ENCODE measurements at regions not wholly inside any gene's neighbourhood (a gene's known extent, or its start where the extent isn't known, plus 50 kb on each side); places are given as distances from the start of the nearest gene placed in this dataset.

- Histone ChIP-seq H3K27ac (no peak overlapping the region), H3K9me3 (no peaks in the 10 kb centered on the region), H3K36me3 (no peaks in the 10 kb centered on the region), H3K4me1 (peaks cover 0 to 26% (median 10%) of the 10 kb centered on the region in 4 donors), H3K4me3 (no peak overlapping the region), H3K27me3 (no peaks in the 10 kb centered on the region)
- TF ChIP-seq, protein P1, sequence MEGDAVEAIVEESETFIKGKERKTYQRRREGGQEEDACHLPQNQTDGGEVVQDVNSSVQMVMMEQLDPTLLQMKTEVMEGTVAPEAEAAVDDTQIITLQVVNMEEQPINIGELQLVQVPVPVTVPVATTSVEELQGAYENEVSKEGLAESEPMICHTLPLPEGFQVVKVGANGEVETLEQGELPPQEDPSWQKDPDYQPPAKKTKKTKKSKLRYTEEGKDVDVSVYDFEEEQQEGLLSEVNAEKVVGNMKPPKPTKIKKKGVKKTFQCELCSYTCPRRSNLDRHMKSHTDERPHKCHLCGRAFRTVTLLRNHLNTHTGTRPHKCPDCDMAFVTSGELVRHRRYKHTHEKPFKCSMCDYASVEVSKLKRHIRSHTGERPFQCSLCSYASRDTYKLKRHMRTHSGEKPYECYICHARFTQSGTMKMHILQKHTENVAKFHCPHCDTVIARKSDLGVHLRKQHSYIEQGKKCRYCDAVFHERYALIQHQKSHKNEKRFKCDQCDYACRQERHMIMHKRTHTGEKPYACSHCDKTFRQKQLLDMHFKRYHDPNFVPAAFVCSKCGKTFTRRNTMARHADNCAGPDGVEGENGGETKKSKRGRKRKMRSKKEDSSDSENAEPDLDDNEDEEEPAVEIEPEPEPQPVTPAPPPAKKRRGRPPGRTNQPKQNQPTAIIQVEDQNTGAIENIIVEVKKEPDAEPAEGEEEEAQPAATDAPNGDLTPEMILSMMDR (IDR thresholded peaks at IDR 0.05), result no peak
- no peak for TF ChIP-seq EP300 (IDR thresholded peaks at IDR 0.05)
- TF ChIP-seq POLR2AphosphoS5 (IDR thresholded peaks at IDR 0.05), result no peak
- TF ChIP-seq POLR2A (IDR thresholded peaks at IDR 0.05), result no peak
- no peak for DNase-seq
- intact Hi-C loops (cut with DNase I; ENCODE audit: low total_unique reads), result no loop called here
Measured at GRCh38 chr7:91348711-91349110, 84.5 kb downstream of the FZD1 start.

GRCh38 chr7:91351374-91351773 lies 87.1 kb downstream of the FZD1 start:
- intact Hi-C loops (cut with DNase I; ENCODE audit: low total_unique reads), result no loop called here
- Histone ChIP-seq H3K27me3 (no peaks in the 10 kb centered on the region), H3K4me1 (peaks cover 0 to 17% (median 8%) of the 10 kb centered on the region in 4 donors), H3K9me3 (no peaks in the 10 kb centered on the region), H3K4me3 (no peak overlapping the region), H3K27ac (no peak overlapping the region), H3K36me3 (no peaks in the 10 kb centered on the region)
- no peak for TF ChIP-seq POLR2A (IDR thresholded peaks at IDR 0.05)
- 46 to 64% (median 55%) methylated on average over 3 of the region's 3 CpGs for WGBS, 5 donors
- DNase-seq, result no peak

- Histone ChIP-seq H3K9me3 (no peaks in the 10 kb centered on the region), H3K4me3 (no peak overlapping the region), H3K36me3 (no peaks in the 10 kb centered on the region), H3K27me3 (no peaks in the 10 kb centered on the region), H3K27ac (no peak overlapping the region), H3K4me1 (peaks cover 0 to 12% (median 6%) of the 10 kb centered on the region in 4 donors)
- DNase-seq, result no peak
- 73 to 88% (median 83%) methylated on average over 4 of the region's 4 CpGs for WGBS, 5 donors
- intact Hi-C loops (cut with DNase I; ENCODE audit: low total_unique reads), result no loop called here
- TF ChIP-seq EP300 (IDR thresholded peaks at IDR 0.05) (no peak), POLR2AphosphoS5 (IDR thresholded peaks at IDR 0.05) (no peak), POLR2A (IDR thresholded peaks at IDR 0.05) (no peak)
- TF ChIP-seq, protein P1 (IDR thresholded peaks at IDR 0.05), result no peak
Measured at GRCh38 chr7:91352091-91352490, 87.9 kb downstream of the FZD1 start.

DNA sequence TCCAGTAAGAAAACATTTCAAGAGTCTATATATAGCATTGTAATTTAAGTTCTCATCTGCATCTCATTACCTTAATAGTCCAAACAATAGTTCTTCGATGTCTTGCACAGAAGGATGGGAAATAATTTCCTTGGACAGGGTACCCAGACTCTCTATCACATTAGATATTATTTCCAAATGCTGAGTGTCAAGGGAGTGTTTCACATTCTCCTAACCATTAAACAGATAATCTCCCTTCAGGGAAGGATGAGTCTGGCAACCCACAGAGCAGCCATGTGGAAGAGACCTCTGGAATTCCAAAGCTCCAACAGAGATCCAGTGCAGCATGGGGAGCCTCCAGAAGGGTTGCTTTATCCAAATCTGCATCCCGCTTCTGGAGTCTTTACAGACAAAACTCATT lies 89.6 kb downstream of the FZD1 start:
- no peaks in the 10 kb centered on the region for H3K27me3 ChIP-seq
- no peak overlapping the region for H3K4me3 ChIP-seq
- peak in 1 of 2 donors; percentile 64 for DNase-seq
- 73 to 79% (median 76%) methylated on average over 2 of the region's 2 CpGs for WGBS, 5 donors
- intact Hi-C loops (cut with DNase I; ENCODE audit: low total_unique reads), result no loop called here
- no peaks in the 10 kb centered on the region for H3K9me3 ChIP-seq
- peaks cover 0 to 5% (median 0%) of the 10 kb centered on the region in 4 donors for H3K4me1 ChIP-seq
- no peaks in the 10 kb centered on the region for H3K36me3 ChIP-seq
- no peak overlapping the region for H3K27ac ChIP-seq
- TF ChIP-seq POLR2AphosphoS5 (IDR thresholded peaks at IDR 0.05) (no peak), POLR2A (IDR thresholded peaks at IDR 0.05) (no peak), EP300 (IDR thresholded peaks at IDR 0.05) (no peak)
- TF ChIP-seq, protein P1 (IDR thresholded peaks at IDR 0.05), result no peak

GRCh38 chr7:91355695-91356435 lies 91.6 kb downstream of the FZD1 start:
- H3K4me3 ChIP-seq, result no peak overlapping the region
- DNase-seq, result no peak
- intact Hi-C loops (cut with DNase I; ENCODE audit: low total_unique reads), result no loop called here
- H3K9me3 ChIP-seq, result no peaks in the 10 kb centered on the region
- TF ChIP-seq POLR2A (IDR thresholded peaks at IDR 0.05), result no peak
- TF ChIP-seq, protein P1 (IDR thresholded peaks at IDR 0.05), result no peak
- no peak for TF ChIP-seq POLR2AphosphoS5 (IDR thresholded peaks at IDR 0.05)
- TF ChIP-seq EP300 (IDR thresholded peaks at IDR 0.05), result no peak
- no peak overlapping the region for H3K27ac ChIP-seq
- no peaks in the 10 kb centered on the region for H3K27me3 ChIP-seq
- 52 to 65% (median 55%) methylated on average over 7 of the region's 7 CpGs for WGBS, 5 donors
- H3K36me3 ChIP-seq, result no peaks in the 10 kb centered on the region
- H3K4me1 ChIP-seq, result peaks cover 0 to 5% (median 0%) of the 10 kb centered on the region in 4 donors

All from stomach (tissue), 8 donors.